OCI-LY3 (cell line): ENCODE measurements at regions not wholly inside any gene's neighbourhood (a gene's known extent, or its start where the extent isn't known, plus 50 kb on each side); places are given as distances from the start of the nearest gene placed in this dataset.

Experiments
- EZH2phosphoT487 ChIP-seq: fragments of 200-600 bp; shearing (Covaris generic); IDR thresholded peaks from 2 replicates; pipeline ENCODE4 v1.6.1; 2018; ENCODE audit warnings: antibody characterized with exemption, mixed run types, low read depth
- TF ChIP-seq, protein P1 (sequence below): fragments of 200-600, 300-600 bp; sonication (generic); IDR thresholded peaks from 2 replicates; pipeline ENCODE4 v1.5.1; 2014; ENCODE audit warnings: antibody characterized with exemption, low read length, low read depth

DNA sequence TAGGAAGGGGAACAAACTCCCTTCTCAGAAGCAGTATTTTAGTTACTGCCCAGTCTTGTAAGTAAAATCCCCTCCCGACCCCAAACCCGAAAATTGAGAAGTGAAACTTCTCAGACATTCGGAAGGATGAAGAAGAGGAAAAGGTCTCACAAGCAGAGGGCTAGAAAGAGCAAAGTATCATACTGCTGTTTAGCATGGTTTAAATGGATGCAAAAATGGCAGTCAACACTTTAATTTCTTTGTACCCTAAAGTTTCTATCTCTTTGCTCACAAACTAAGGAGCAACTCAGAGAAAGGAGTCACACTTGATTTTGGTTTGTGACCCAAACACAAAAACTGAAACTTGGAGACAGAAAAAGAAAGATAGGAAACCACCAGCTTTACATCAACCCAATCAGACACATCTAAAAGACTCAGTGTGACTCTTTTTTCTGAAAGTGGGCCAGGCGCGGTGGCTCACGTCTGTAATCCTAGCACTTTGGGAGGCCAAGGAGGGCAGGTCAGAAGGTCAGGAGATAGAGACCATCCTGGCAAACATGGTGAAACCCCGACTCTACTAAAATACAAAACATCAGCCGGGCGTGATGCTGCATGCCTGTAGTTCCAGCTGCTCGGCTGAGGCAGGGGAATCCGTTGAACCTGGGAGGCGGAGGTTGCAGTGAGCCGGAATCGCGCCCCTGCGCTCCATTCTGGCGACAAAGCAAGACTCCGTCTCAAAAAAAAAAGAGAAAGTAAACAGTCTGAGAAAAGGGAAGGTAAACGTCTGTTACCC lies 63.2 kb upstream of the ATP11B start:
- TF ChIP-seq, protein P1, sequence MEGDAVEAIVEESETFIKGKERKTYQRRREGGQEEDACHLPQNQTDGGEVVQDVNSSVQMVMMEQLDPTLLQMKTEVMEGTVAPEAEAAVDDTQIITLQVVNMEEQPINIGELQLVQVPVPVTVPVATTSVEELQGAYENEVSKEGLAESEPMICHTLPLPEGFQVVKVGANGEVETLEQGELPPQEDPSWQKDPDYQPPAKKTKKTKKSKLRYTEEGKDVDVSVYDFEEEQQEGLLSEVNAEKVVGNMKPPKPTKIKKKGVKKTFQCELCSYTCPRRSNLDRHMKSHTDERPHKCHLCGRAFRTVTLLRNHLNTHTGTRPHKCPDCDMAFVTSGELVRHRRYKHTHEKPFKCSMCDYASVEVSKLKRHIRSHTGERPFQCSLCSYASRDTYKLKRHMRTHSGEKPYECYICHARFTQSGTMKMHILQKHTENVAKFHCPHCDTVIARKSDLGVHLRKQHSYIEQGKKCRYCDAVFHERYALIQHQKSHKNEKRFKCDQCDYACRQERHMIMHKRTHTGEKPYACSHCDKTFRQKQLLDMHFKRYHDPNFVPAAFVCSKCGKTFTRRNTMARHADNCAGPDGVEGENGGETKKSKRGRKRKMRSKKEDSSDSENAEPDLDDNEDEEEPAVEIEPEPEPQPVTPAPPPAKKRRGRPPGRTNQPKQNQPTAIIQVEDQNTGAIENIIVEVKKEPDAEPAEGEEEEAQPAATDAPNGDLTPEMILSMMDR: no peak
- TF ChIP-seq EZH2phosphoT487: no peak
